Keratinocyte (primary cell): ENCODE measurements at regions not wholly inside any gene's neighbourhood (a gene's known extent, or its start where the extent isn't known, plus 50 kb on each side); places are given as distances from the start of the nearest gene placed in this dataset.

Experiments used
- DNase-seq: peaks from one replicate; pipeline ENCODE4 v3.0.0-alpha.2; 2011; ENCODE audit warnings: low read depth, missing footprints, low spot score
- FAIRE-seq: peaks from 2 replicates; lab custom pipeline; 2011; peaks lifted over from hg19 to GRCh38; lab: Jason Lieb, UNC
- H2AFZ ChIP-seq: 2 replicates; pipeline ENCODE4 v1.6.0; 2012; ENCODE audit warnings: low read length, control low read depth, inconsistent platforms; ENCODE audit not compliant: control insufficient read depth
- H3K27ac ChIP-seq: 2 replicates; pipeline ENCODE4 v1.5.1; 2011; ENCODE audit warnings: low read length; ENCODE audit not compliant: control insufficient read depth, insufficient read depth
- H3K27me3 ChIP-seq: 3 replicates; pipeline ENCODE4 v1.6.0; 2011; ENCODE audit warnings: low read length; ENCODE audit not compliant: control insufficient read depth, insufficient read depth; ENCODE audit errors: extremely low read depth
- H3K36me3 ChIP-seq, 2 experiments: 2 replicates in 1 of 2; 3 replicates in 1 of 2; pipeline ENCODE4 v1.5.1; 2011; ENCODE audit warnings: low read length in 2 of 2, mild to moderate bottlenecking in 1 of 2; ENCODE audit not compliant: control insufficient read depth in 2 of 2, insufficient read depth in 2 of 2; ENCODE audit errors: extremely low read depth in 1 of 2
- H3K4me1 ChIP-seq: 3 replicates; pipeline ENCODE4 v1.5.1; 2011; ENCODE audit warnings: low read length; ENCODE audit not compliant: control insufficient read depth, insufficient read depth; ENCODE audit errors: extremely low read depth
- H3K4me2 ChIP-seq: 3 replicates; pipeline ENCODE4 v1.6.0; 2011; ENCODE audit warnings: low read depth, low read length; ENCODE audit not compliant: control insufficient read depth, insufficient read depth; ENCODE audit errors: extremely low read depth
- H3K4me3 ChIP-seq, 3 experiments: fragments of 200-600 bp in 1 of 3; sonication (generic) in 1 of 3; 2 replicates in 2 of 3; 3 replicates in 1 of 3; pipeline ENCODE4 v1.5.1; 2011 to 2016; ENCODE audit warnings: low read length in 3 of 3, mild to moderate bottlenecking in 3 of 3, control low read depth in 2 of 3, inconsistent platforms in 1 of 3, low read depth in 1 of 3, mixed read lengths in 1 of 3, mixed run types in 1 of 3, moderate library complexity in 1 of 3; ENCODE audit not compliant: control insufficient read depth in 2 of 3, insufficient read depth in 2 of 3; ENCODE audit errors: extremely low read depth in 1 of 3
- H3K79me2 ChIP-seq: 2 replicates; pipeline ENCODE4 v1.6.0; 2012; ENCODE audit warnings: low read length; ENCODE audit not compliant: control insufficient read depth, insufficient read depth
- H3K9ac ChIP-seq: 3 replicates; pipeline ENCODE4 v1.6.0; 2011; ENCODE audit warnings: low read length; ENCODE audit not compliant: control insufficient read depth, insufficient read depth; ENCODE audit errors: extremely low read depth
- H3K9me1 ChIP-seq: 3 replicates; pipeline ENCODE4 v1.6.0; 2011; ENCODE audit warnings: low read length; ENCODE audit not compliant: control insufficient read depth, insufficient read depth; ENCODE audit errors: extremely low read depth
- H3K9me3 ChIP-seq: 2 replicates; pipeline ENCODE4 v1.5.1; 2012; ENCODE audit warnings: low read depth, low read length; ENCODE audit not compliant: control insufficient read depth
- H4K20me1 ChIP-seq: 3 replicates; pipeline ENCODE4 v1.6.0; 2011; ENCODE audit warnings: low read length; ENCODE audit not compliant: control insufficient read depth, insufficient read depth; ENCODE audit errors: extremely low read depth
- EZH2 ChIP-seq: IDR thresholded peaks from one replicate; pipeline ENCODE4 v1.6.1; 2012; ENCODE audit warnings: inconsistent platforms, mild to moderate bottlenecking, low read length, moderate library complexity
- dilution Hi-C: fragments of 300-500 bp; cut with MboI; formaldehyde crosslinking; loops from one replicate; pipeline ENCODE4 v1.7.0; 2020; ENCODE audit warnings: low sequenced_read_pairs; ENCODE audit not compliant: extremely low pct_ligation_motif_present
- TF ChIP-seq, protein P1 (sequence below), 3 experiments: IDR thresholded peaks in 1 of 3; conservative IDR thresholded peaks in 1 of 3; optimal IDR thresholded peaks in 1 of 3; 2 replicates in 2 of 3; 3 replicates in 1 of 3; pipeline versions ENCODE3 to v1.5.1; 2011; ENCODE audit warnings: low read length in 3 of 3, mild to moderate bottlenecking in 3 of 3, moderate library complexity in 2 of 3, control low read depth in 1 of 3, inconsistent platforms in 1 of 3; ENCODE audit not compliant: insufficient read depth in 2 of 3; ENCODE audit errors: extremely low read depth in 1 of 3

DNA sequence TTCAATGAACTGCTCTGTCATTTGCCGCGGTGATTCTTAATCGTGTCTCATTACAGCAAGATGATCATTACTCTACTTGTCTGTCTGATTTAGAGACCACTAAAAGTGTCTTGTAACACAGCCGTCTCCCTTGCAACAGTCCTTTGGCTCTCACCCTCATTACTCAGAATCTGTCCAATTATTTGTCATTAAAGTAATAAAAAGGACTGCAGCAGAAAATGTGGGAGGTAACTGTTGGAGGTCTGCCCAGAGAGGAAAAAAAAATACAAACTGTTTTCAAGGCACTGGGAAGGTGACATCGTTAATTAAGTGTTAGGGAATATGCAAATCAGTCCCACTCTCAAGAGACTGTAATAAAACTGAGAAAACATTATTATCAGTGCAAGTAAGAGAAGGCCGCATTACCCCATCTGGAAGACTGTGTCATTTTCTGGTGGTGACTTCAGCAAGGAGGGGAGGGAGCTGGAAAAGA is 281.0 kb downstream of the RASEF start:
- Histone ChIP-seq H3K4me2 (no peak overlapping the region), H2AFZ (no peak overlapping the region), H3K27me3 (no peaks in the 10 kb centered on the region), H3K9ac (no peak overlapping the region), H4K20me1 (no peaks in the 10 kb centered on the region), H3K4me3 (no peak overlapping the region), H3K9me3 (no peaks in the 10 kb centered on the region), H3K36me3 (no peaks in the 10 kb centered on the region), H3K27ac (no peak overlapping the region), H3K9me1 (no peaks in the 10 kb centered on the region), H3K79me2 (no peaks in the 10 kb centered on the region), H3K4me1 (no peaks in the 10 kb centered on the region)
- FAIRE-seq (no peak), DNase-seq (no peak)
- no peak for TF ChIP-seq EZH2
- TF ChIP-seq, protein P1, sequence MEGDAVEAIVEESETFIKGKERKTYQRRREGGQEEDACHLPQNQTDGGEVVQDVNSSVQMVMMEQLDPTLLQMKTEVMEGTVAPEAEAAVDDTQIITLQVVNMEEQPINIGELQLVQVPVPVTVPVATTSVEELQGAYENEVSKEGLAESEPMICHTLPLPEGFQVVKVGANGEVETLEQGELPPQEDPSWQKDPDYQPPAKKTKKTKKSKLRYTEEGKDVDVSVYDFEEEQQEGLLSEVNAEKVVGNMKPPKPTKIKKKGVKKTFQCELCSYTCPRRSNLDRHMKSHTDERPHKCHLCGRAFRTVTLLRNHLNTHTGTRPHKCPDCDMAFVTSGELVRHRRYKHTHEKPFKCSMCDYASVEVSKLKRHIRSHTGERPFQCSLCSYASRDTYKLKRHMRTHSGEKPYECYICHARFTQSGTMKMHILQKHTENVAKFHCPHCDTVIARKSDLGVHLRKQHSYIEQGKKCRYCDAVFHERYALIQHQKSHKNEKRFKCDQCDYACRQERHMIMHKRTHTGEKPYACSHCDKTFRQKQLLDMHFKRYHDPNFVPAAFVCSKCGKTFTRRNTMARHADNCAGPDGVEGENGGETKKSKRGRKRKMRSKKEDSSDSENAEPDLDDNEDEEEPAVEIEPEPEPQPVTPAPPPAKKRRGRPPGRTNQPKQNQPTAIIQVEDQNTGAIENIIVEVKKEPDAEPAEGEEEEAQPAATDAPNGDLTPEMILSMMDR (optimal IDR thresholded peaks at IDR 0.05 in 1 of 3, IDR thresholded peaks at IDR 0.05 in 1 of 3, conservative IDR thresholded peaks at IDR 0.05 in 1 of 3; ENCODE audit: extremely low read depth in 1 of 3, insufficient read depth in 2 of 3, low read length in 3 of 3) = no peak
- dilution Hi-C loops = no loop called here

GRCh38 chr9:82783045-82783444 is 279.9 kb downstream of the RASEF start:
- Histone ChIP-seq H3K27ac (no peak overlapping the region), H3K9me1 (no peaks in the 10 kb centered on the region), H3K79me2 (no peaks in the 10 kb centered on the region), H3K9ac (no peak overlapping the region), H3K9me3 (no peaks in the 10 kb centered on the region), H3K36me3 (no peaks in the 10 kb centered on the region), H3K4me2 (no peak overlapping the region), H3K27me3 (no peaks in the 10 kb centered on the region), H4K20me1 (no peaks in the 10 kb centered on the region), H2AFZ (no peak overlapping the region), H3K4me3 (no peak overlapping the region), H3K4me1 (no peaks in the 10 kb centered on the region)
- FAIRE-seq = no peak
- dilution Hi-C loops = no loop called here
- TF ChIP-seq, protein P1 (optimal IDR thresholded peaks at IDR 0.05 in 1 of 3, IDR thresholded peaks at IDR 0.05 in 1 of 3, conservative IDR thresholded peaks at IDR 0.05 in 1 of 3; ENCODE audit: extremely low read depth in 1 of 3, insufficient read depth in 2 of 3, low read length in 3 of 3) = no peak
- TF ChIP-seq EZH2 = no peak
- DNase-seq = no peak
